GM21367 (cell line): ENCODE measurements at regions not wholly inside any gene's neighbourhood (a gene's known extent, or its start where the extent isn't known, plus 50 kb on each side); places are given as distances from the start of the nearest gene placed in this dataset.
"Not testable (repeated sequence)": the region's sequence is repeated elsewhere in the genome, so short reads cannot be mapped to it uniquely, and the experiment has no call there.

ENCODE experiments used
- ATAC-seq: cut with Tn5 transposase; IDR thresholded peaks from one replicate; pipeline ENCODE4 v1.9.1; 2021; ENCODE audit not compliant: unreplicated experiment

DNA sequence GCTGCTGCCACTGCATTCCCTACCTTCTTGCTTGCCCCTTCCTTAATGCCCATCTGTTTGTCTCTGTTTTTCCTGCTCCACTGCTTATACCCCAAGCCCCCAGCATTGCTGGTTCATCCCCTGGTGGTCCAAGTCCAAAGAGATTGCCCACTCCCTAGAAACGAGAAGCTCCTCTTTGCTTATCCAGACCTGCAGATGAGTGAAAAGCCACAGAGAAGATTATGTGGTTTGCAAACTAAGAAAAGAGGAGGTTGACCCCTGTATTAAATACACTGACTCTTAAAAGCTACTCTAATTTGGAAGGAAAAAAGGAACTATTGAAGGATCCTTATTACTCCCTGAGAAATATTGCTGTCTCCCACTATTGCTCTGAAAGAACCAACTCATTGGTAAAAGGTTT is 146.8 kb upstream of the RAB4A start:
- ATAC-seq = no peak

DNA sequence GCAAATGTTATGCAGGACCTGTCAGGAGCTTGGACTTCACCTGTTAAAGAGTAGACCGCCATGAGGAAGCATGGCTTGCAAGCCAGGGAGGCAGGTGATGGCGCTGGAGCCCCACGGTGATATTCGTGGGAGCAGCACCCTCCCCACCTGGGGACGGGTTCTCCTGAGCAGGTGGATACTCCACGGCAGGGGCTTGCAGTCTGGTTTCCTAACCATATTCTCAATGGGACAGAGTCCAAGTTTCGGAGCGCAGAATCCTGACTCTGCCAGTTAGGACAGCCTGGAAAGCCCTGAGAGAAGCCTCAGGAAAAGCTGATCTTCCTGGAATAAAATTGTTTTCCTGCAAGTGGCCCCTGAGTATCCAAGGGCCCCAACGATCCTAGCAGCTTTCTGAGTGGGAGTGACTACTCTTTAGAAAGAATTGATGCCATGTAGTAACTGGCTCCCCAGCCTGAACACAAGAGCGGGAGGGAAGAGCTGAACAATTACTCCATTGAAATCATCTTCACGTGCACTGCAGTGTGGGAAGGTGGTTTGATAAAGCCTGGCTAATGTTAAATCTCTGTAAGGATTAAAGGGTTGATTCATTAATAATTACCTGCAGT is 146.3 kb upstream of the RAB4A start:
- no peak for ATAC-seq

DNA sequence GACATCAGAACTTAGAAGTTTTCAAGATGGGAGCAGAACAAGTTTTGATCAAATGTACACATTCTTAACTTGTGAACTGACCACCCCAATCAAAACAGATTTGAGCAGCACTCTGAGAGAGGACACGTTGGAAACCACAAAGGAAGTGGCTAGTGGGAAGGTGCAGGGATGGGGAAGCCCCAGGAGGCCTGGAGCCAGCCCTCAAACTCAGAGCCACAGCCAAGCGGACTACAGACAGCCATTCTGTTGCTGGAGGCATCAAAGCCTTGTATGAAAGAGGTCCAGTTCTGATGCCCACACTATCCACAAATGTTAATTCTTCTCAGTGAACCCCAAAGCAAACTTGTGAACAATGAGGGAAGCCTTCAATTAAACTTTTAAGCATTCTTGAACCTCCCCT is 143.6 kb upstream of the RAB4A start:
- ATAC-seq = no peak

DNA sequence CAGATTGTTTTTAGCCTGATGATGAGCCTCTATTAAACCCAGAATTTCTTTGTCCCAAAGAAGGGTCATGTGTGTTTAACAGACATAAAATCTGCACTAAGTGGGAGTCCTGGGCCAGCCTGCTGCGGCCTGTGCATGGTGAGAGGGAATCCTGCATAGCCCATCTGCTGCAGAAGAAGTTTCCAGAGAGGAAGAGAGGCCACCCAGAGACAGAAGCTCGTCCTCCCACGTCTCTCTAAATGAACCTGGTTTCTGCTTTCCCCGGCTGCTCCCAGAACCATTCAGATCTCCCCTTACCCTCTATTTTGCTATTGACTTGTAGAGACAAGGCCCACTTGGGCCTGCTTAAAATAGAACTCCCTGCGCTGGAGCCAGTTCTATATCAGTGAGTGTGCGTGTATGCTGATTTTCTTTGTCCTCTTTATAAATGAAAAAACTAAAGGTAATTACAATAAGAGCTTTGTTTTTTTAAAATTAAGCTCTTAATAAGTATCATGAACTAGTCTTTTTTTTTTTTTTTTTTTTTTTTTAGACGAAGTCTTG is 142.8 kb upstream of the RAB4A start:
- no peak for ATAC-seq

DNA sequence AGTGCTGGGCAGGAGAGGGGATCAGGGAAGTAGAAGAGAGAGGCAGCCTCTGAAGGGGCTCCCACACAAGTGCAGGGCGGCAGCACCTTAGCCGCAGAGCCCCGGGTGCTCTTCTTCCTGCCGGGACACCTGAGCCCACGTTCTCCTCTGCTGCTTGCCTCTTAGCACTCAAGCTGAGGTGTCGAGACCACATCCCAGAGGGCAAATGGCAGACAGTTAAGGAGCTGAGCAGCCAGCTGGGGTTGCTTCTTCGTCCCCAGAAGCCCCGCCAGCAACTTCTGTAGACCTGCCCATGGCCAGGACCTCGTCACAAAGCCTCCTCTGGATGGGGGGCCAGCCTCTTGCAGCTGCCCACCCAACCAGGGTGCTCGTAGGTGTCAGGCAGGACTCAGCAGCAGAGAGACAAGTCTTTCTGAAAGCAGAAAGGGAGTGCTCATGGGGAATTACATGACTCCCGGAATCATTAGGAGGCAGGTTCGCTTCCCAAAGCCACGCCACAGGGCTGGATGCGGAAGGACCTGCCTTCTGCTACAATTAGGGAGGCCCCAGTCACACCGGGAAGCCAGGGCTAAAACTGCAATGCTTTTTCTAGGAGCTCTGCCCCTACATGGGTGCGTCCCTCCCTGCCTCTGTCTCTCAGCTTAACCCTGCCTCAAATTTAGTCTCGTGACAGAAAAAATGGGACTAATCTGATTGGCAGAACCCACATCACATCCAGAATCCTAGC is 141.4 kb upstream of the RAB4A start:
- ATAC-seq = no peak

DNA sequence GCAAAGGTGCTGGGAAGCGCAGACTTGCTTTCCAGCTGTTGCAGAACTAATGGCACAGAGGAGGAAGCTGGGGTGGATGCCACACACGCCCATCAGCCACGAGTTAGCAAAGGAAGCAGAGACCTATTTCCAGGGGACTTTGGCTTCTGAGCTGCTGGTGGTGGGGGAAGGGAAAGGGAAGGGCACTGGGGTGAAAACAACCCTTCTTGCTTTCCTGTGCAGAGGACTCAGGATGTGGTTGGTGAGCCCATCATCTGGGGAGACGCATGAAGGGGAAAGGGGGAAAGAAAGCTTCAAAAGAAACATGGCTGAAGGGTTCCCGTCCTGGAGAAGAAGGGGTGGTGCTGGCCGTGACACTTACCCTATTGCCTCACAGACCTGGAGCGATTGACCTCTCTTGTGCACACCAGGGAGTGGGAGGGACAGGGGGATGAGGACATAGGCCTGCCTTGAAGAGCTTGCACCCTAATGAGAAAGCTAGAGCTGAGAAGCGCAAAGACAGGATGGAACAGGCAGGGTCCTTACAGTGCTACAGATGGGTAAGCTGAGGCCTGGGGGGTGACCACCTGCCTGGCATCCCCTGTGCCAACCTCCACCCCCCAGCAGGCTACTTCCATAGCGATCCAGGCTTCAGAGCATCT is 140.8 kb upstream of the RAB4A start:
- ATAC-seq = no peak

DNA sequence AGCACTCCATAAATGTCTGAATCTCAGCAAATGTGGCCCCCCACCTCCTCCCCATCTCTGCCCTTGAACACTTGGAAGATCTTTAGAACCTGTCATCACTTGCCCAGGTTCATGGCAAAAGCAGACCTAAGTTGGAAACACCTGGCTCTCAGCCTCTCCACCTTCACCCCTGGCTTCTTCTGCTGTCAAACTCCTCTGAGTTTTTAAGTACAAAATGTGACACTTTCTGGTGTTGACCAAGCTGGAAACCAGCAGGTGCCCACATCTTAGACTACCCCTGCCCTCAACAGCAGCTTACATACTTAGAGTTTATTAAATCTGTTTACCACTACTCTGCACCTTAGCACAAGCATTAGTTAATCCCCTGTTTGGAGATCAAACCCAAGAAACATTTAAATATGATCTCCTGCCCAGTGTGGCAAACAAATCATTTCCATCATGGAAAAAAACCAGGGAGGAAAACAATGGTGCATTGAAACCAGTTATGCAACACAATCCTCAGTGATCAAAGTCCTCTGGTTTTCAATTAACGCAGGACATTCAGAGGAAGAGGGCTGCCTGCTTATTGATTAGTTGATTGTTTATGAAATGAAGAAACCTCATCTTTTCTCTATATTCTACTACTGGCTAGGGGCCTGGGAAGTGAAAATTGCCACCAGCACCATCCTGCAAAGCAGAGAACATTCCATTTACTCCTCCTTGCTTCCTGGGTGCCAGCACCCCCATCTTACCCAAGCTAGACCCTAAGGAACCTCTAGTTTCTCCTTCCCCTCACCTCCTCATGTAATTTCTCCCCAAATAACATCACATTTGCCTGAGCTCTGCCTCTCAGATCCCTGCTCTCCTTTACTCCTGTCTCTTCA is 139.4 kb upstream of the RAB4A start:
- no peak for ATAC-seq

DNA sequence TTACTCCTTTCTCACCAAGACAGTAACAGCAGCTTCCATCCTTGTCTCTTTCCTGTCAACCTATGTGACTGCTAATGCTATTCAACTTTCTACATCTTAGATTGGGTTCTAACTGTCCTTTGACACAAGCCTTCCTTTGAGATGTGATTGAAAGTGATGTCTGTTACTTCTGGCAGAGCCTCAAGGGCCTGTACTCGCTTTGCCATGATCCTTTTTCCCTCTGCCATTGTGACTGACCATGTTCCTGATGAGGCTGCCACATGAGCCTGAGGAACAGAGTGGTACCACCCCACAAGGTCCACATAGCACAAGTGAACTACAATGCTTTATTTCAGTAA is 138.8 kb upstream of the RAB4A start:
- no peak for ATAC-seq

DNA sequence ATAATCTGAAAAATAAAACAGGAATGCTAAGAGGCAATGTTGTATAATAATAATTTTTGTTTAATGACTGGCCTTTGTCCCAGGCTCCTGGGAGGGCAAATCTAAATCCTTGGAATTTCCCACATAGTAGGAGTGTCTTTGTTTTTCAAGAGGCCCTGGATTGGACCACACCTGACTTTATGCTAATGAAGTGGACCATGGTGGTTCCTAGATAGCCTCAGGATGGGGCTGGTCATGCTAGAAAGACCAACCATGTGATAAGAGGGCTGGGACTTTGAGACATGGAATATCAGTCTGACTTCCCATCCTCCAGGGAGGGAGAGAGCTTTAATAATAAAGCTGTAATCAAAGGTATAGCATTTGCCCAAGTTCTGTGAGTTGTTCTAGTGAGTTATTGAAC is 138.2 kb upstream of the RAB4A start:
- no peak for ATAC-seq

DNA sequence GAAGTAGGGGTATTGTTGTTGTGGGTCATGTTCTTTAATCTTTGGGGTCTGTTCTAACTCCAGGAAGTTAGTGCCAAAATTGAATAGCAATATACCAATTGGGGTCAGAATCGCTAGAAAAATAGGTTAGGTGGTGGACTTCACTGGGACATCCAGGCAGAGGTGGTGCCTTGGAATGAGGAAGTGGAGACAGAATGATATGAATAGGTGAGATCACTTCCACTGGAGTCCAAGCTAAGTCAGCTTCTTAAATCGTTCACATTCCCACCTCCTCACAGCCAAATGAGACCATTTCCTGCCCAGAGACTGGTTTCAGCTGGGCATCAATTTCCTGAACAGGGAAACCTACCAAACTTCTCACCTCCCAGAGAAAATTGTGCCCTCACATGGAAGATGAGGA is 137.8 kb upstream of the RAB4A start:
- ATAC-seq = no peak

DNA sequence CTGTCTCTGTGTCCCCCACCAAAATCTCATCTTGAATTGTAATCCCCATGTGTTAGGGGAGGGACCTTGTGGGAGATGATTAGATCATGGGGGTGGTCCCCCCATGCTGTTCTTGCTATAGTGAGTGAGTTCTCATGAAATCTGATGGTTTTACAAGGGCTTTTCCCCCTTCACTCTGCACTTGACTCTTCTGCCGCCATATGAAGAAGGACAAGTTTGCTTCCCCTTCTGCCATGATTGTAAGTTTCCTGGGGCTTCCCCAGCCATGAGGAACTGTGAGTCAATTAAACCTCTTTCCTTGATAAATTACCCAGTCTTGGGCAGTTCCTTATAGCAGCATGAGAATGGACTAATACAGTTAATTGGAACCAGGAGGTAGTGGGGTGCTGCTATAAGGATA is 137.1 kb upstream of the RAB4A start:
- ATAC-seq = no peak

DNA sequence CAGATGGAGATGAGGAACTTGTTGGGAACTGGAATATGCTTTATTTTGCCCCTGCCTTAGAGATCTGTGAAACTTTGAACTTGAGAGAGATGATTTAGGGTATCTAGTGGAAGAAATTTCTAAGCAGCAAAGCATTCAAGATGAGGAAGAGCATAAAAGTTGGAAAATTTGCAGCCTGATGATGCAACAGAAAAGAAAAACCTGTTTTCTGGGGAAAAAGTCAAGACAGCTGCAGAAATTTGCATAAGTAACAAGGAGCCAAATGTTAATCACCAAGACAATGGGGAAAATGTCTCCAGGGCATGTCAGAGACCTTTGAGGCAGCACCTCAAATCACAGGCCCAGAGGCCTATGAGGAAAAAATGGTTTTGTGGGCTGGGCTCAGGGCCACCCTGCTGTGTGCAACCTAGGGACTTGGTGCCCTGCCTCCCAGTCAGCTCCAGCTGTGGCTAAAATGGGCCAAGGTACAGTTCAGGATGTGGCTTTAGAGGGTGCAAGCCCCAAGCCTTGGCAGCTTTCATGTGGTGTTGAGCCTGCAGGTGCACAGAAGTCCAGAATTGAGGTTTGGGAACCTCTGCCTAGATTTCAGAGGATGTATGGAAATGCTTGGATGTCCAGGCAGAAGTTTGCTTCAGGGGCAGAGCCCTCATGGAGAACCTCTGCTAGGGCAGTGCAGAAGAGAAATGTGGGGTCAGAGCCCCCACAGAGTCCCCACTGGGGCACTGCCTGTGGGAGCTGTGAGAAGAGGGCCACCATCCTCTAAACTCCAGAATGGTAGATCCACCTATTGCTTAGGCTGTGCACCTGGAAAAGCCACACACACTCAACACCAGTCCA is 136.3 kb upstream of the RAB4A start:
- not testable (repeated sequence) for ATAC-seq

DNA sequence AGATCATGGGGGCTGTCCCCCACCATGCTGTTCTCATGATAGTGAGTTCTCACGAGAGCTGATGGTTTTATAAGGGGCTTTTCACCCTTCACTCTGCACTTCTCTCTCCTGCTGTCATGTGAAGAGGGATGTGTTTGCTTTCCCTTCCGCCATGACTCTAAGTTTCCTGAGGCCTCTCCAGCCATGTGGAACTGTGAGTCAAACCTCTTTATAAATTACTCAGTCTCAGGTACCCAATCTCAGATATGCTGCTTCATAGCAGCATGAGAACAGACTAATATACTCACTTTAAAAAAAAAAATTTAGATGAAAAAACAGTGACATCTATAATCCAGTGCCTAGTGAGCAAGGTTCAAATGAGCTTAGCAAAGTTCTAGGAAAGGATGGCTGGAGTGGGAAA is 135.1 kb upstream of the RAB4A start:
- no peak for ATAC-seq

DNA sequence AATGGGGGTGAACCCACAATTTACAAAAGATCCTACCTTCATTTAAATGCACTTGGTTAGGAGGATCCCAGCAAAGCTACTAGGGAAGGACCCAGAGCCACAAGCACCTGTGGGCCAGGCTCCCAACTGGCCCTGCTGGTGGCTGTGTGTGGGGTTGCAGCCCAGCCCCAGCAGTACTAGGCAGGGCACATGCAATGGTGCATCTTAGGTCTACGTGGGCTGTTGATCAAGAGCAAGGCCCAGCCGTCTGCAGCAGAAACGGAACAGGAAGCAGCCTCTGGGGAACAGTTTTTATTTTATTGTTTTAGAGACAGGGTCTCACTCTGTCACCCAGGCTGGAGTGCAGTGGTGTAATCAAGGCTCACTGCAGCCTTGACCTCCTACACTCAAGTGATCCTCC is 134.1 kb upstream of the RAB4A start:
- no peak for ATAC-seq

DNA sequence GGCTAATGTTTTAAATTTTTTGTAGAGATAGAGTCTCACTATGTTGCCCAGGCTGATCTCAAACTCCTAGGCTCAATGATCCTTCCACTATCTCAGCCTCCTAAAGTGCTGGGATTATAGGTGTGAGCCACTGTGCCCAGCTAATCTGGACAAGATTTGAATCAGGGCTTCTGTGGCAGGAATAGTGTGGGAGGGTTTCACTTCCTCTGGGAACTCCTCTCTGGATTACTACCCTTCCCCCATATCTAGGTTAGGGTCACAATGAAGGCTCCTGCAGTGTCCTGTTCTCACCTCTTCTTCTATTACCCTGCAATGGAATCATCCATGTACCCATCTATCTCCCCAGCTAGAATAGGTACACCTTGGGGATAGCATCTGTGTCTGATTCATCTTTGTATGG is 133.6 kb upstream of the RAB4A start:
- ATAC-seq = no peak

DNA sequence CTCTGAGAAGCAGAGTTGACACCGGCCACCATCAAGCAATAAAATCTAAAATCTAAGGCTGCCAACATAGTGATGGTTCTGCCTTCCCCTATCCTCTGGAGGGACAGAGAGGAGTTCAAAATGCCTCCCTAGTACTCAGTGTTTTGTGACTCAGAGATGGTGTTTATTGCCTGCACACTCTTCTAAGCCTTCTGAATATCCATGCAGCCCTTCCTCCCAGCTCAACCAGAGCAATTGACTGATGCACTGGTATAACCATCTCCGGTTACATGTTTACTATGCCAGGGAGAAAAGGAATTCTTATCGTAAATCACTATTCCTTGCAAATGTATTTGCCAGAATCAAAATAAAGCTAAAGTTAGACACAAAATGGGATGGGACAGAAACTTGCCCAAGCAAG is 132.9 kb upstream of the RAB4A start:
- no peak for ATAC-seq

DNA sequence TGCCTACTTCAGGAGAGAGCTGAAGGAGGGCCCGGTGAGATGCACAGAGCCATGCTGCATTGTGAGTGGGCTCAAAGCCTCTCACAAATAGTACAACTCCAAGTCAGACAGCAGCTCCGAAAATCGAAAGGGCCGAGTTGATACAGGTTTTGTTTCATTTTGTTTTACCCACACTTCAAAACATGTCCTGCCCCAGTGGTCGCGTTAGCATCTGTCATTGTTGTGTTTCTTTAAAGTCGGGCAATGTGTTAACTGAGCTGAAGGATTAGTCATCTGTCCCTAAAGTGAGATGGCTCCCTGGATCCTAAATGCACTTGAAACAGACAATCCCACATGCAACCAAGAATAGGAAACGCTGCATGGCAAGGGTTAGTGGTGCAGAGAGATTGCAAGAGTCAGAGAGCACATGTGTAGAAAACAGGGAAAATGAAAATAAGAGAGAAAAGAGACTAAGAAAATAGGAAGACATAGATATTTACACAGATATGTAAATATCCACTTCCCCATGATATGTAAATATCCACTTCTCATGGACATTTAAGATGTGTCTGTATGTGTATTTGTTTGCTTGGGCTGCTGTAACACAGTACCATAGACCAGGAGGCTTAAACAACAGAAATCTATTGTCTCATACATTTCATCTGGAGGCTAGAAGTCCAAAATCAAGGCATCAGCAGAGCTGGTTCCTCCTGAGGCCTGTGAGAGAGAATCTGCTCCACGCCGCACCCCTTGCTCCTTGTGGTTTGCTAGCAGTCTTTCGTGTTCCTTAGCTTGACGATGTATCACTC is 131.4 kb upstream of the RAB4A start:
- peak; percentile 58 for ATAC-seq

DNA sequence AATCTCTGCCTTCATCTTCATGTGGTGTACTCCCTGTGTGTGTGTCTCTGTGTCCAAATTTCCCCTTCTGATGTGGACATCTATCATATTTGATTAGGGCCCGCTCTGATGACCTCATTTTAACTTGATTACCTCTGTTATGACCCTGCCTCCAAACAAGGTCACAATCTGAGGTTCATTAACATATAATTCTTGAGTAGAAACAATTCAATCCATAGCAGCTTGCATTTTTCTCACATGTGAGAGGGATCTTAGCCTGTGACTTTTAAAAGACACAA is 130.9 kb upstream of the RAB4A start:
- no peak for ATAC-seq

DNA sequence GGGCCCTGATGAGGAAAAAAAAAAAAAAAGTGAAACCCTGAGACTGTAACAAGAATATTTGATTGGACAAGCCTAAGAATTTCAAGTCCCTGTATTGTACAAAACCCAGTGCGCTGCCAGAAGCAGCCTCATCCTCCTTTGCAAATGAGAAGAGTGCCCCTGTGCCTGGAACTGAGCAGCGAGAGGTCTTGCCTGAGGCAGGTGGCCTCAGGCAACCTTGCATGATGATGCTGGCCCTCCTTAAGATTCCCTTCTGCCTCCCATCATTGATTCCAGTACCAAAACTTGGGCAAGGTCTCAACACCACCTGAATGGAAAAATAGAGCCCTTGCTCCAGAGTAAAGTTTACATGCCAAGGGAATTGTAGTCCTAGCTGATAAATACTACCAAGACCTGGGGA is 129.6 kb upstream of the RAB4A start:
- ATAC-seq = no peak
